Osteoblast (primary cell): ENCODE measurements at regions not wholly inside any gene's neighbourhood (a gene's known extent, or its start where the extent isn't known, plus 50 kb on each side); places are given as distances from the start of the nearest gene placed in this dataset.

Experiments used
- DNase-seq: peaks from one replicate; pipeline ENCODE4 v3.0.0; 2011; ENCODE audit warnings: low spot score, mixed read lengths; ENCODE audit not compliant: insufficient read length; ENCODE audit errors: missing footprints
- H2AFZ ChIP-seq: 2 replicates; pipeline ENCODE4 v1.6.0; 2011; ENCODE audit warnings: mild to moderate bottlenecking, low read length
- H3K27ac ChIP-seq: 2 replicates; pipeline ENCODE4 v1.5.1; 2011; ENCODE audit warnings: mild to moderate bottlenecking, low read depth, low read length, moderate library complexity
- H3K27me3 ChIP-seq: 2 replicates; pipeline ENCODE4 v1.6.0; 2012; ENCODE audit warnings: mild to moderate bottlenecking, control low read depth, inconsistent platforms, low read length, moderate library complexity; ENCODE audit not compliant: insufficient read depth
- H3K36me3 ChIP-seq: 2 replicates; pipeline ENCODE4 v1.5.1; 2011; ENCODE audit warnings: mild to moderate bottlenecking, low read length, control low read depth, moderate library complexity; ENCODE audit not compliant: insufficient read depth
- H3K4me1 ChIP-seq: 2 replicates; pipeline ENCODE4 v1.5.1; 2011; ENCODE audit warnings: mild to moderate bottlenecking, low read length, control low read depth, moderate library complexity; ENCODE audit not compliant: insufficient read depth
- H3K4me2 ChIP-seq: 2 replicates; pipeline ENCODE4 v1.6.0; 2011; ENCODE audit warnings: mild to moderate bottlenecking, low read length; ENCODE audit not compliant: insufficient read depth
- H3K4me3 ChIP-seq: fragments of 200-600 bp; sonication (generic); 3 replicates; pipeline ENCODE4 v1.5.1; 2012; ENCODE audit warnings: mild to moderate bottlenecking, low read length, inconsistent platforms; ENCODE audit not compliant: insufficient read depth
- H3K79me2 ChIP-seq: 2 replicates; pipeline ENCODE4 v1.6.0; 2012; ENCODE audit warnings: mild to moderate bottlenecking, low read length, control low read depth, inconsistent platforms; ENCODE audit not compliant: insufficient read depth
- H3K9me3 ChIP-seq: 2 replicates; pipeline ENCODE4 v1.5.1; 2011; ENCODE audit warnings: low read depth, low read length, control low read depth
- H4K20me1 ChIP-seq: 2 replicates; pipeline ENCODE4 v1.6.0; 2012; ENCODE audit warnings: mild to moderate bottlenecking, low read length, control low read depth; ENCODE audit not compliant: insufficient read depth
- CTCF ChIP-seq: IDR thresholded peaks from 2 replicates; pipeline ENCODE4 v1.5.1; 2011; ENCODE audit warnings: mild to moderate bottlenecking, low read depth, low read length, moderate library complexity; ENCODE audit errors: extremely low read depth

GRCh38 chr14:82192387-82192786, 658.7 kb upstream of the SEL1L start:
- Histone ChIP-seq H3K36me3 (no peaks in the 10 kb centered on the region), H3K4me3 (no peak overlapping the region), H2AFZ (no peak overlapping the region), H3K9me3 (no peaks in the 10 kb centered on the region), H4K20me1 (no peaks in the 10 kb centered on the region), H3K27ac (no peak overlapping the region), H3K4me2 (no peak overlapping the region), H3K4me1 (no peaks in the 10 kb centered on the region), H3K79me2 (no peaks in the 10 kb centered on the region), H3K27me3 (no peaks in the 10 kb centered on the region)
- TF ChIP-seq CTCF: no peak
- DNase-seq: no peak

DNA sequence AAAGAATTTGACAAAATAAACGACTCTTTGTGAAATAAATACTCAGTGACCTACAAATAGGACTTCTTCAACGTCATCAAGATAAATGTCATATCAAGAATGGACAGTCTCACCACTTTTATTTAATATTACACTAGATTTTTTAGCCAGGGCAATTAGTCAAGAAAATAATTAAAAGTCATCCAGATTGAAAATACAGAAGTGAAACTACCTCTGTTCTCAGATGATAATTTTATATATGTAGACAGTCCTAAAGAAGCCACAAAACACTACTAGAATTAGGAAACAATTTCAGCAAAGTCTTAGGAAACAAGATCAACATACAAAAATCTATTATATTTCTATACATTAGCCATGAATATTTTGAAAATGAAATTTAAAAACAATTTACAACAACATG, 689.6 kb upstream of the SEL1L start:
- no peaks in the 10 kb centered on the region for H3K27me3 ChIP-seq
- H3K4me1 ChIP-seq: no peaks in the 10 kb centered on the region
- no peaks in the 10 kb centered on the region for H4K20me1 ChIP-seq
- DNase-seq: no peak
- H3K4me3 ChIP-seq: no peak overlapping the region
- no peak for TF ChIP-seq CTCF
- no peaks in the 10 kb centered on the region for H3K36me3 ChIP-seq
- no peak overlapping the region for H3K4me2 ChIP-seq
- H3K9me3 ChIP-seq: peaks cover 5% of the 10 kb centered on the region
- no peak overlapping the region for H2AFZ ChIP-seq
- H3K79me2 ChIP-seq: no peaks in the 10 kb centered on the region
- no peak overlapping the region for H3K27ac ChIP-seq

DNA sequence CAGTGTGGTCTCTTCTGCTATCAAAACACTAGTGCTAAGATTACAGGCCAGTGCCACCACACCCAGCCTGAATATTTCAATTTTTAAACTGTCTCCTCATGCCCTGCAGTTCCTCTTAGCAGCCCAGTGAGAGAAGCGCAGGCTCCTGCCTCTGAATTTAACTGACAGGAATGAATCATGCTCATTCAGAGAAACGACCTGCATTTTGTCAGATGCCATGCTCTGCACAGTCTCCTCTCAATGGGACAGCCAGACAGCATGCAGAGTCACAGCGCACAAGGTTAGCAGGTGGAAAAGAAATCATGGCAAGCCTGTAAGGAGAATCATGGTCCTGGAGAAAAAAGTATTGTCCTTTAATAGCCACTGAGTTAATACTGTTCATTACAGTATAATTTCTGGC, 691.0 kb upstream of the SEL1L start:
- Histone ChIP-seq H2AFZ (no peak overlapping the region), H3K9me3 (peaks cover 5% of the 10 kb centered on the region), H3K79me2 (no peaks in the 10 kb centered on the region), H3K4me1 (no peaks in the 10 kb centered on the region), H3K27ac (no peak overlapping the region), H3K4me2 (no peak overlapping the region), H3K36me3 (no peaks in the 10 kb centered on the region), H3K27me3 (no peaks in the 10 kb centered on the region), H4K20me1 (no peaks in the 10 kb centered on the region), H3K4me3 (no peak overlapping the region)
- DNase-seq: no peak
- TF ChIP-seq CTCF: no peak

GRCh38 chr14:82230748-82231147, 697.1 kb upstream of the SEL1L start:
- H2AFZ ChIP-seq: no peak overlapping the region
- H3K79me2 ChIP-seq: no peaks in the 10 kb centered on the region
- no peaks in the 10 kb centered on the region for H4K20me1 ChIP-seq

More at GRCh38 chr14:82230748-82231147, 697.1 kb upstream of the SEL1L start:
- Histone ChIP-seq H3K4me1 (no peaks in the 10 kb centered on the region), H3K36me3 (no peaks in the 10 kb centered on the region), H3K9me3 (peaks cover 3% of the 10 kb centered on the region), H3K27ac (no peak overlapping the region), H3K4me3 (no peak overlapping the region), H3K4me2 (no peak overlapping the region), H3K27me3 (no peaks in the 10 kb centered on the region)
- no peak for DNase-seq
- no peak for TF ChIP-seq CTCF
